Erythroblast (primary cell): ENCODE measurements at regions not wholly inside any gene's neighbourhood (a gene's known extent, or its start where the extent isn't known, plus 50 kb on each side); places are given as distances from the start of the nearest gene placed in this dataset.

Source experiments
- GATA1 ChIP-seq: IDR thresholded peaks from 2 replicates; pipeline ENCODE4 v1.6.1; 2011; ENCODE audit warnings: low read depth, mild to moderate bottlenecking, control low read depth, low read length, moderate library complexity
- POLR2A ChIP-seq: IDR thresholded peaks from 2 replicates; pipeline ENCODE4 v1.6.1; 2011; ENCODE audit warnings: mild to moderate bottlenecking, low read length

DNA sequence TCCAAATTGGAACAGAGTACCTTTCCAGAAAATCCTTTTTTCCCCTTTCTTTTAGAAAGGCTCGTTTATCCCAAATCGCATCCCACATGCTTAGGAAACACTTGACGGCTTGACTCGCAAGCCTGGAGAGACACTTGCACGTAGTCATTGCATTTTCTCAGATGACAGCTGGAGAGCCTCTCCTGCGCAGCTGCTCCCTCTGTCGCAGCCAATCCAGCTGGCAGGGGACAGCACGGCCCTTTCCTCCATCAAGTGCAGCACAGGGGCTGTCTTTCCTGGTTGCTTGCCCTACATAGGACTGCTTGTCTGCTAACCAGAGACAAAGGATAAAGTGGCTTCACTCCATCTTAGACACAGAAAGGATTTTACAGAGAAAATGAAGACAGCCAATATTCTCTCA is 77.6 kb upstream of the RGS17 start:
- TF ChIP-seq POLR2A, result no peak
- TF ChIP-seq GATA1, result no peak
